HG03457 (cell line): ENCODE measurements at regions not wholly inside any gene's neighbourhood (a gene's known extent, or its start where the extent isn't known, plus 50 kb on each side); places are given as distances from the start of the nearest gene placed in this dataset.
"Not testable (repeated sequence)": the region's sequence is repeated elsewhere in the genome, so short reads cannot be mapped to it uniquely, and the experiment has no call there.

ENCODE experiments used
- ATAC-seq: cut with Tn5 transposase; IDR thresholded peaks from one replicate; pipeline ENCODE4 v1.9.1; 2021; ENCODE audit warnings: moderate number of reproducible peaks; ENCODE audit not compliant: unreplicated experiment

DNA sequence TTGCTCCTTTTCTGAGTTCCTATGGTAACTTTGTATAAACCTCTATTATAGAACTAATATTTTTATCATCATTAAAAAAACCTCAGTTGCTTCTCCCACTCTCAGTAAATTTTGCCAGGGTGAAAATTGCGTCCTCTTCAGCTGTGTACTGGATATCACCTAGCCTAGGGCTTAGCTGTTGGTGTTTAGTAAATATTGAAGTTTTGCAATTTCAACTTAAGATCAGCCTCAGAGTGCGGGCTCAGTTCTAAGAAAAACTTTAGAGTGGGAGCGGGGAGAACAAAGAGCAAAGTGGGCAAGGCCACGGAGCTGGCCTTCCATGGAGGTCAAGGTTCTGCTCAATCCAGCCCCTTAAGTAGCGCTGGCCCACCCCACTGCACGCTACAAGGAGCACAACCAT lies 488.3 kb upstream of the SPRED2 start:
- ATAC-seq, result no peak

DNA sequence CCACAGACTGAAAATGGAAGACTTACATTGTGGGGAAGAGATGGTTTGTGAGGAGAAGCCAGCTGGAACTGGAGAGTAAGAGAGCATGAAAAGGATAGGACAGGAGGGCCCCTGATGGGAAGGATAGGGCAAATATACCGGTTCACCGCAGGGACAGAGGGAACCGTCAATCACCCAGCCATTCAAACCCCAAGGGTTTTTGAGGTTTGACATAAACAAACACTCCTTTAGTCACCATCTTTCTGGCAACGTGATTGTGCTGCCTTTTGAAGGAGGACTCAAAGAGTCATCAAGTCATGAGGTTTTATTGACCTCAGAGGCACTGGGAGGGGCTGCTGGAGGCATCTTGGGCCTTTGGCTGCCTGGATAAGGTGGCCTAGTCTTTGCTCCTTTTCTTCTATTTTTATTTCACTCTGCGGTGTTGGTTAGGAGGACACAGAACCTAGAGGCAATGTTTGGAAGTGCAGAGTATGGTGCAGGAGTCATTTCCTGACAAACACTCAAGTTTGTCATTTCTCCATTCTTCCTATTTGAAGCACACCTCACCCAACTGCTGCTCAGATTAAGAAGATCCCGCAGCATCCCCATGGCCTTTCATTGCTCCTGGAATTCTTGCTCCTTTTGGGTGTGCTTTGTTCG lies 487.3 kb upstream of the SPRED2 start:
- no peak for ATAC-seq

DNA sequence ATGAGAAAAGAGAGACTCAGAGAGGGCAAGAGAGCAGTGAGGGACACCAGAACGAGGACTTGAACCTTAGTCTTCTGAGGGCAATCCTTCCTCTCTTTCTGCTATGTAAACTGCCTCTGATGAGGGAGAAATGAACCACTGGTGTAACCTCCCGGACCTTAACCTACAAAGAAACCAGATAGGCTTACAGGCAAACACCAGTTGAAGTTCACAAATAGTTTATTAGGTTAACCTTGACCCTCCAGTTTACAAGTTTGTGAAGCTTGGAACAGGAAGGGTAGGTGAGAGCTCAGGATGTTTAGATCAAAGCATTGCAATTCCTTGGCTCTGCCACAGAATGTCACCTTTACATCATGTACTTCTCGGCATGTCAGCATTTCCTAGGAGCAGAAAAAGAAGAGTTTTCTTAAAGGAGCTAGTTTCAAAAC lies 486.4 kb upstream of the SPRED2 start:
- ATAC-seq, result no peak

DNA sequence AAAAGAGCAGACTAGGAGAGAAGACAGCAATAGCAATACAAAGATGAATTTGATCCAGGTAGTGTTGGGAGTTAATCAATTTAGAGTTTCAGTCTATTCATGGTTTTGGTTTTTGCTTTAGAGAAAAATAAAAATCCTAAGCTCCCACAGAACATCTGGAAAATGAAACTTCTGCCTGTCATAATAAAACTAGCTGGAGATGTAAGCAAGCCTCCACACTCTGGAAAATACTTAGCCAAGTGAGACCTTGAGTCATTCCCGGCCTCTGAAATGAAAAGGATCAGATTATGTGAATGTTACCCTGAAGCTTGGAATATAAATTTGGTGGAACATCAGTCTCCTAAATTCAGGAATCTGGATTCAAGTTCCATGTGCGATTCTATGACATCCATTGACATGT lies 485.6 kb upstream of the SPRED2 start:
- no peak for ATAC-seq

DNA sequence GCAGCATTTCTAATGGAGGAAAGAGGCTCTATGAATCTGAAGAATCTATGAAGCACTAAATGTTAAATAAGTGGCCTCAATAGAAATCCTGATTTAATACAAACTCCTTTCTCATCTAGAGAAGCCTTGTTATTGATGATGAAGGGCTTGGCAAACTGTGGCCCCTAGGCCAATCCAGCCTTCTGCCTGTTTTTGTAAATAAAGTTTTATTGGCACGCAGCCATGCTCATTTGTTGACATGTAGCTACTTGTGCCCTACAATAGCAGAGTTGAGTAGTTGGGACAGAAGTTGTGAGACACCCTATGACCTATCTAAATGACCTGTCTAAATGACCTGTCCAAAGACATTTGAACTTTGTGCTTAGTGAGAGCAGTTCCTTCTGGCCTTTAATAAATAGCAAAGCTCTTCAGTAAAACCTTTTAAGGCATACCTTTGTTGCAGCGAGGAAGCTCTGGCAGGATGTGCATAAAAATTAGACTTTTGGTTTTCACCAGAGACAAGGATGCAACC lies 484.4 kb upstream of the SPRED2 start:
- ATAC-seq, result no peak

DNA sequence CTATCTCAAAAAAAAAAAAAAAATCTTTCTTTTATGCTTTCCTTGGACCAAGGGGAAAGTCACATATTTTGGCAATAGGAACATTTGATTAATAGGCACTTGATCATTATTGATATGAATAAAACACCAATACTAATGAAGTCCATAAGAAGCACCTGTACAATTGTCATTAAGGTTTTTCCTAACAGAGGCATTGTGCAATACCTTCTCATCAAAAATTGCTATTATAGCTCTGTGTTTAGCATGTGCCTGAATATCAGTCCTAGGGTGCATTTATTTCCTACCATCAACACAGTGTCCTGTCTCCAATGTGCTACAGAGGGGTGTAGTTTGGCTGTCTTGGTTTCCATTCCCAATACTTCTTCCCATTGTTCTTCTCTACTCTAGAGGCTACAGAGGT lies 483.8 kb upstream of the SPRED2 start:
- no peak for ATAC-seq

DNA sequence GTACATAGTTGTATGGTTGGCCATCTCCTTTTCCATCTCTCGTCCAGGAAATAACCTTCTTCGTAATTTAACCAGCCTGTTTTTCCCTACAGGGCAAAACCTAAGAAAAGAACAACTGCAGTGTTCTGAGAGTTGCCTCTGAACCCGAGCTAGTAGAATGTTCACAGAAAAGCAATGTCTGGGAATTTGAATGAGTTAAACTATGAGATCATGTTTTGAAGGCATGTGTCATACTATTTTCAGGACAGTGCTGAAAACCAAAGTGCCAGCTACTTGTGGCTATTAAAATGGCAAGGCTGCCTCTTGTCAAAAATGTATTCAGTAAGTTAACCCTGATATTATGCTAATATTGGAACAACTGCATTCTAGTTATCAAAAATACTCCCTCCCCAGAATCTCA lies 482.9 kb upstream of the SPRED2 start:
- no peak for ATAC-seq

DNA sequence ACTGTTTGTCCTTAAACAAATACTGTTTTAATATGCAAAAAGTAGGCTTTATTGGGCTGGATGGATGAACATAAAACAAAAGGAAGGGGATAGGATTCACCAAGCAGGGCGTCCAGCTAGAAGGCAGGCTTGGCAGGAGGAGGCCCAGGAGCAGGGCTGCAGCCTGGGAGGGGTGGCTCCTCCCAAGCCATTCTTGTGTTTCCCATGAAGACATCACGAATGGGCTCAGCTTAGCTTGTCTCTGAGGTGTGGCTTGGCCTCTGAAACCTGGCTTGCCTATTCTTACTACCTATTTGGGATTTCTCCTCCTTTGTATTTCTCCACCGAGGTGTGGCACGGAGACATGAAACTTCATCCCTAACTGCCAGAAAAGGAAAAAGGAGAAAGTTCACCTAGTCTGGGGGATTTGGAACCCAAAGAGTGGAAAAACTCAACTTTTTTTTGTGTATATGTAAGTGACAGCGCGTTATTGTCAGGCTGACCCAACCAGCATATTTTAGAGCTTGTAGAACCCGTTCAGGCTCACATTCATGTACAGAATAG lies 481.9 kb upstream of the SPRED2 start:
- ATAC-seq, result no peak

DNA sequence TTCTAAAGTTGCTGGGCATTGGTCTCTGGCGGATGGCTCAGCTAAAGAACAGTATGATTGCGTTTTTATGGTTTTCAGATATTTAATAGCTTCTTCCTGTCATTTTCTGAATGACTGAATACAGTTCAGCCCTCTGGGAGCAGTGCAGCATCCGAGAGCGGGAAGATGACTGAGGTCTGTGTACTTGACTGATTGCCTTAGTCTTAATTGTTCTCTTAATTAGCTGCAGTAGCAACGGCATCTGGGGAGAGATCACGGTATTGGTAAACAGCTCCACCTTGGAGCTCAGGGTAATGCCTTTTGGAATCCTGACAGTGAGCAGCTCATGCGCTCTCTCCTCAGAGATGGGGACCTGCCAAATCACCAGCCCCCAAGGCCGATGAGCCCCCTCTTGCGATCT lies 481.4 kb upstream of the SPRED2 start:
- ATAC-seq, result no peak

DNA sequence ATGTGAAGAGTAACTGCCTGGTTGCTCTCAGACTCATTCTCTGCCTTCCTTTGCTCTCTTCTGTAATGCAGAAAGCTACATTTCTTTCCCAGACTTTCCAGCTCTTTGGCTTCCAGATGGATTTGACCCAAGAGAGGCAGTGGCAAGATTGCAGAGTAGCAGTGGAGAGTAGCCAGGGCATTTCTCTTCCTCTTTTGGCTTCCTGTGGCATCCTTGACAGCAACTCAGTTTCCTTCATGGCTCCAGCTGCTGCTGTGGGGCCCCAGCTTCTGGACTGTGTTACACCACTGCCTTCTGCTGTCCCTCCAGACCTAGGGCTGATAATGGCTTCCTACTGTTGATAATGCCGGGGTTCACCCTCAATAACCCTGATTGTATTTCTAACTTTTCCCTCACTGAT lies 469.4 kb upstream of the SPRED2 start:
- ATAC-seq, result no peak

DNA sequence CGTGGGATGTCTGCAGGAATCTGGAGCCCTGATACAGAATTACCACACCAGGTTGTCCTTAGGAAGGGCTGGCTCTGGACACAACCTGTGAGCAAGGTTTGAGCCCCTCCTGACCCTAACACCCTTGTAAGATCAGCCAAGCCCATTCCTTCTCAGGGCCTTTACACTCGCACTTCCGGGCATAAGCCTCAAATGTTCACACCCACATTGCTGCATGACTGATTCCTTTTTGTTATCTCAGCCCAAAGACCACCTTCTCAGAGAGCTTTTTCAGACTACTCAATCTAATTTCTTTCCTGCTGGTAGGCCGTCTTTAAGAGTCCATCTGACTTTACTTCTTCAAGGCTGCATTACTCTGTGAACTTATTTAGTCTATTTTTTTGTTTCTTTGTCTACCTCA lies 464.0 kb upstream of the SPRED2 start:
- no peak for ATAC-seq

DNA sequence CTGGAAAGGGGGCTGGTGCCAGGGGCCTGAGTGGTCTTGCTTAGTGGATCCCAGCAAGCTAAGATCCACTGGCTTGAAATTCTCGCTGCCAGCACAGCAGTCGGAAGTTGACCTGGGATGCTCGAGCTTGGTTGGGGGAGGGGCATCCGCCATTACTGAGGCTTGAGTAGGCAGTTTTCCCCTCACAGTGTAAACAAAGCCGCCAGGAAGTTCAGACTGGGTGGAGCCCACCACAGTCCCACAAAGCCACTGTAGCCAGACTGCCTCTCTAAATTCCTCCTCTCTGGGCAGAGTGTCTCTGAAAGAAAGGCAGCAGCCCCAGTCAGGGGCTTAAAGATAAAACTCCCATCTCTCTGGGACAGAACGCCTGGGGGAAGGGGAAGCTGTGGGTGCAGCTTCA lies 457.7 kb upstream of the SPRED2 start:
- ATAC-seq, result not testable (repeated sequence)

DNA sequence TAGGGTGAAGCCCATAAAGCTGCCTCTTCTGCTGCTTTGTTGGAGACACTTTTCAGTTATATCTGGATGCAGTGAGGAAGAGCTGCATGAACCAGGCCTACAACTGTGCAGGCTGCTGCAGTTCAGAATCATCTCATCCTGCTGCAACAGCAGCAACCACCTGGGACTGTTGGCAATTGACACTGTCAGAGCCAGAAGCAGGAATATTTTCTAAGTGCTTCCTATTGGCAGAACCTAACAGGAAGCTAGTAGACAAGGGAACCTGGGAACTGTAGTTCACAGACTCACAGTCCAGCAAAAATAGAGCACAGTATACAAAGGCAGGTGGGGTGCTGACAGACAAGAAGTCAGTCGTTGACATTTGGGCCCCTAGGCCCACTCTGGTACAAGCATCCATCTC lies 452.9 kb upstream of the SPRED2 start:
- no peak for ATAC-seq

DNA sequence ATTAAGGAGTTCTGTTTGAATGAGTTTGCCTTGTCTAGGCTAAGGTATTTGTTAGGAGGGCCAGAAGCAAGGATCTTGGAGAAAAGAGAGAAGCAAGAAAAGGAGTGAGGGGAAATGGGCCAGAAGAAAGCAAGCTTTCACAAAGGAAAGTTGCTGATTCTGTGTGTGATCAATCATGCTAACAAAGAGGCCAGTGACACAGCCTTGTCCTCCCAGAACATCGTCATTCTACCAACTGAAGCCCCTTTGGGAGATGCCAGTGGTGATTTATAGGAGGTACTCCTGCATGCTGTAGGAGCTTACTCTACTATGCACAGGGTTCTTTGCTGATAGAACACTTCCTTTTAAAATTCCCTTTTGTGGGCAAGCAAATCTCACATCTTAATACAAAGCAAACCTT lies 449.2 kb upstream of the SPRED2 start:
- no peak for ATAC-seq

DNA sequence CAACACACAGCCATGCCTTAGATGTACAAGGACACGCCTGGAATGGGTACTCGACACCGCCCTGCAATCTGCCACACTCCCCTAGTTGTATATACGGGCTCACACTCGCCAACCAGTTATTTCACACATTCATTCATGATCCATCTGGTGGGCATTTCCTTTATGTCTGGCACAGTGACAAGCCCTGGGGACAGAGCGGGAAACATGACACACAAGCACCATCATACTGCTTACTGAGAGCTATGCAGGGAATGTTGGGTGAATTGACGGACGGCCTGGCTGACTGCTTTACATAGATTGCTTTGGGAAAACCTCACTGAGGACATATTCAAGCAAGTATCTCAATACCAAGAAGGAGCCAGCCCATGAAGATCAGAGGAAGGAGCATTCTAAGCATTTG lies 448.0 kb upstream of the SPRED2 start:
- no peak for ATAC-seq

DNA sequence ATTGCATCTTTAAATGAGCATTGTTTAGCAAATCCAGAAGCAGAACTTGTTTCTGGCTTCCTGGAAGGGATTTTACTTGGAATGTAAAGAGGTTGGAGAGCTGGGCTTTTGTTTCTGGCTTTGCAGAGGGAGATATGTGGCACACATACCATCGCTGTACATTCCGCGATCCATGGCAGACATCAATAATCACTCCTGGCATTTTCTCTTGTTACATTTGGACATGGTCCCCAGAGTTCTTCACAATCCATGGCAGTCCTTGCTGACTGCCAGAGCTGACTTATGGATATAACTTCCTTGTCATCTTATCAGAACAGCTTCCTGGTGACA lies 445.6 kb upstream of the SPRED2 start:
- no peak for ATAC-seq

DNA sequence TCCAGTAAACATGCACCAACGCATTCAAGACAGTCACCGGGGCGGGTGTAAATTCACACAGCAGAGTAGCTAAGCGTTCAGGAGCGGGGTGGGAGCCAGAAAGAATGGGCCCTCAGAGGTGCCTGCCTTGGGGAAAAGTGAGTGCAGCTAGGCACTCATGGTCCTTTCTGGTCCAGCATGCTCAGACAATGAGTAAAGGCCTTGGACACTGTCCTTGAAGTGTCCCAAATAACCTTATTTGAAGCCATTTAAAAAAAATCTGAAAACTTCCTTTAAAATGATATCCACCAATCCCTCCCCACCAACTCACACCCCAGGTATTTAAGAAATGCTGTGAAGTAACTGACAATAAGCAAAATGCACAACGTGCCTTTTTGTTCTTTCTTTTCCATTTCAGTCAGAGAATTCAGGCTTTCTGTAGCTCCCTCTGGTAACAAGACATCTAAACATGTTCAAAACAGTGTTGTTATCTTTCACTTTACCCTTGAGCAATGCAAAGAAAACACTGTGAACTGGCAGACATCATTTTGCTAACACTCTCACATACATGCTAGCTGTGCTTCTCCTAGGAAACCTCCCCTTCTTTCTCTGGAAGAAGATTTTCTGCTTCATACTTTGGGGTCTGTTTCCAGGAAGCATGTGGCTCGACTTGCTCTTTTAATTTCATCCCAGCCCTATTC lies 445.1 kb upstream of the SPRED2 start:
- no peak for ATAC-seq

DNA sequence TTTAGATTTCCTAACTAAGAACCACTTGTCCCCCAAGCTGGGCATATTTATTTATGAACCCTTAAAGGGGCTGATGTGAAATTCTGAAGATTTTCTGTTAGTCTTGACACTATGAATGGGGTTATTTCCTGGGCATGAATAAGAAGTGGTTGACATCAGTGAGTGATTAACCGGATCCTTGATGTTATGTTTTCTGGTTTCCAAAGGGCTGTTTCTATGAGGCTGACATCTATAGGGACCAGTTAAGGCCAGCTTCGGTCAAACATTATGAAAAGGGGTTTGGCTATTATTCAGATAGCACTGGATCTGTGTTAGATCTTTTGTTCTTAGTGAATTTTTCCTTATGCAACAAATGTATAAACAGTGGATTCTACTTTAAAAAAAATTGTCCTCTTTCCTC lies 443.7 kb upstream of the SPRED2 start:
- no peak for ATAC-seq

DNA sequence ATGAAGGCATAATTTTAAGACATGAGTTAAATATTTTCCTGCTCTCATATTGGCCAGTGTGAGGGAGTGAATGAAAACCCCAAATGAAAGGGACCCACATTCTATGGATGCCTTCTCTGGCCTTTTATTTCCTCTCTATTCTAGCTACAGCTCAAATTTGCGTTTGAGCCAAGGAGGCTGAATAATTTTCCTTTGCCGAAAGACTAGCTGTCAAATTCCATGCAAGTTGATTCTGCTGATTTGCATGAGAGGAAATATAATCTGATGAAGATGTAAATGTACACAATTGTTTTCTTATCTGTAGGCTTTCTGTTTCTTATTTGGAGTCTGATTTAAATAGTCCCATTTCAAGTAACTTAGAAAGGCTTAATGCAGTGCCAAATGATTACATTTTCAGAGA lies 438.4 kb upstream of the SPRED2 start:
- ATAC-seq, result no peak

DNA sequence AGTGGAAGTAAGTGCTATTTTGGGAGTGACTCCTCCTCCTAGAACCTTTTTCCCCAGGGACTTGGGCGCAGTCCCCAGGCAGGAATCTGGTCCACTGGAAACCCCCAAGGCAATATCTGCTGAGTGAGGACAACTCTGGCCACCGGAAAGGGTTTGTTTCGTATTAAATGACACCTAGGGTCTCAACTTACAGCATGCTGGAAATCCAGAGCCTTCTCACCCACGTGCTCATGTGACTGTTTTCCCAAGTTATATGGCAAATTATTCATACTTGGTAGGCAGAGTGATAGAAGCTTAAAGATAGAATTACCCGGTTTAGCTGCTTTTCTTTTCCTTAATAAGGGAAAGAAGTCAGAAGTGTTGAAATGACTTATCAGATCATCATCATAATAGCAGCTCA lies 436.9 kb upstream of the SPRED2 start:
- ATAC-seq, result no peak

DNA sequence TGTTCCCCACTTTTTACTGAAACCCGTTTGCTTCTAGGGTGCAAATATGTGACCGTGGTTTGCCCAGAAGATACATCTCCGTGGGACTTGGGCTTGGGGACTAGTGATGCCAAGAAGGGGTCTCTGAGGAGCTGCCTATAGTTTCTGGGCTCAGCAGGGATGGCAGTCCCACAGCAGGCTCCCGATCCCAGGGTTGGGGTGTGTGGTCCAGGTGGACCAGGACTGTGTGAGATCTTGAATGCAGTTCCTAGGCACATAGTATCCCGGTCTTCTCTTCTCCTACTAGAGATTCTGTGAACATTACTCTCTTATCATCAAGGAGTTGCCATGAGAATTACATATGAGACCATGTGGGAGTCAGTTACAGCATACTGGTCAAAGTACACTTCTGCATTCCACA lies 435.8 kb upstream of the SPRED2 start:
- ATAC-seq, result no peak

DNA sequence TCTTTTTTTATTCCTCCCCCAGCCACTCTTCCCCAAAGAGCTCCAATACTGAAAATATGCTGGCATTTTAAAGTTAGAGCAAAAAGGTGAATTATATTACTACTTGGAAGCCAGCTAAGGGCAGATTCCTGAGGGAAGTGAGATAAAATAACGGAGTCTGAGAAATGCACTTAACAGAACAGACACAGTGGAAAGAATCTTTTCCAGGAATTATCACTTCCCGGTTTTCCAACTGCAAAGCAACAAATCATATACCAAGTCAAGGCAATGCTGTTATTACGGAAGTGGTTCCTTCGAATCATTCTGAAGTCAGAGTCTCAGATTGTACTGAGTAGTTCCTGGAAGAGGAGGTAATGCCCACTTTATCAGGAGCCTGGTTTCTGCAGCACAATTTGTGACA lies 435.0 kb upstream of the SPRED2 start:
- ATAC-seq, result no peak

DNA sequence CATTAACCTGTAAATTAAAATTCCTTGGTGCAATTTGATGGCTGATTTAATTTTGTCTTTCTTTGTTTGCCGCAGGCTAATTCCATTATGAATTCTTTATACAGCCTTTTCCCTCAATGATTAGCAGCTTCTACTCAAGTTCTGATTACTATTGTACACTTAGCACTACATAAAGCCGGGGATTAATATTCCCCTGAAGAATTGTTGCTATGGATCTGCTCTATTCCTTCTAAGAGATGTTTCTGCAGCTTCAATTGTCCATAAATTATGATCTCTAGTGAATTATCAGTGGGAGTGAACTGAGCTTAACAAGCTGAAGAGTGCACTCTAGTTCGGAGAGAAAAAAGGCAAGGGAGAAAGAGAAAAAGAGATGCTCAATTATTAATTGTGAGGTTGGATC lies 433.7 kb upstream of the SPRED2 start:
- no peak for ATAC-seq
